Uterus (tissue), 2 donors: ENCODE measurements at regions not wholly inside any gene's neighbourhood (a gene's known extent, or its start where the extent isn't known, plus 50 kb on each side); places are given as distances from the start of the nearest gene placed in this dataset.

Experiments used
- POLR2A ChIP-seq, 2 donors: fragments of 450-650 bp; IDR thresholded peaks; one replicate each; pipeline ENCODE4 v1.6.1; 2016; ENCODE audit warnings: antibody characterized with exemption in 2 of 2, mild to moderate bottlenecking in 1 of 2, moderate library complexity in 1 of 2
- TF ChIP-seq, protein P1 (sequence below), 4 experiments: fragments of 200-600 bp in 2 of 4; fragments of 450-650 bp in 2 of 4; sonication (generic) in 2 of 4; IDR thresholded peaks; one replicate each; pipeline ENCODE4 v1.5.1; 2016 to 2019; ENCODE audit warnings: antibody characterized with exemption in 4 of 4, mild to moderate bottlenecking in 2 of 4, moderate library complexity in 1 of 4

DNA sequence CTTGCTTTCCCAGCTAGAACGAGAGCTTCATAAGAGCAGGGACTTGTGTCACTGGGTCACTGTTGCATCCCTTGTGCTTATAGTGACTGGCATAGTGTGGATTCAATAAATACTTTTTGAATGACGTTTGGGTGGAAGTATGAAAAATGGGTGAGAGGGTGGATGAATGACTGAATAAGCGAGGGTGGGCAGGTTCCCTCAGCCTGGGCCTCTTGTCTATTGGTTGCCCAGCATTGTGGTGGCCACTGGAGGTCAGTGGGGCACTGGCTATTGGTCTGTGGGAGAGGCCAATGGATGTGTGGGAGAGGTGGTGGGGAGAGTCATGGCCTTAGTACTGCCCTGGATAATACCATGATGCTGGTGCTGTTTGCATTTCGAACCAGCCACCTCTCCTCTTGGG, 93.8 kb upstream of the SKOR2 start:
- TF ChIP-seq, protein P1, sequence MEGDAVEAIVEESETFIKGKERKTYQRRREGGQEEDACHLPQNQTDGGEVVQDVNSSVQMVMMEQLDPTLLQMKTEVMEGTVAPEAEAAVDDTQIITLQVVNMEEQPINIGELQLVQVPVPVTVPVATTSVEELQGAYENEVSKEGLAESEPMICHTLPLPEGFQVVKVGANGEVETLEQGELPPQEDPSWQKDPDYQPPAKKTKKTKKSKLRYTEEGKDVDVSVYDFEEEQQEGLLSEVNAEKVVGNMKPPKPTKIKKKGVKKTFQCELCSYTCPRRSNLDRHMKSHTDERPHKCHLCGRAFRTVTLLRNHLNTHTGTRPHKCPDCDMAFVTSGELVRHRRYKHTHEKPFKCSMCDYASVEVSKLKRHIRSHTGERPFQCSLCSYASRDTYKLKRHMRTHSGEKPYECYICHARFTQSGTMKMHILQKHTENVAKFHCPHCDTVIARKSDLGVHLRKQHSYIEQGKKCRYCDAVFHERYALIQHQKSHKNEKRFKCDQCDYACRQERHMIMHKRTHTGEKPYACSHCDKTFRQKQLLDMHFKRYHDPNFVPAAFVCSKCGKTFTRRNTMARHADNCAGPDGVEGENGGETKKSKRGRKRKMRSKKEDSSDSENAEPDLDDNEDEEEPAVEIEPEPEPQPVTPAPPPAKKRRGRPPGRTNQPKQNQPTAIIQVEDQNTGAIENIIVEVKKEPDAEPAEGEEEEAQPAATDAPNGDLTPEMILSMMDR (IDR thresholded peaks at IDR 0.05): no peak
- TF ChIP-seq POLR2A (IDR thresholded peaks at IDR 0.05): no peak
